ENCODE measurements at regions not wholly inside any gene's neighbourhood (a gene's known extent, or its start where the extent isn't known, plus 50 kb on each side); places are given as distances from the start of the nearest gene placed in this dataset.

- TF ChIP-seq CTCF (IDR thresholded peaks at IDR 0.05), result no peak
- TF ChIP-seq ZFX (IDR thresholded peaks at IDR 0.05; ENCODE audit: borderline replicate concordance), result no peak
Measured at GRCh38 chr2:71934595-71935261, 212.9 kb downstream of the CYP26B1 start.
